MV-4-11 (cell line): ENCODE measurements at regions not wholly inside any gene's neighbourhood (a gene's known extent, or its start where the extent isn't known, plus 50 kb on each side); places are given as distances from the start of the nearest gene placed in this dataset.

ENCODE experiments used
- DNase-seq: peaks from one replicate; lab custom pipeline; 2025; lab: John Stamatoyannopoulos, UW

GRCh38 chr1:56442290-56442877 lies 137.0 kb downstream of the PLPP3 start:
- DNase-seq = no peak

DNA sequence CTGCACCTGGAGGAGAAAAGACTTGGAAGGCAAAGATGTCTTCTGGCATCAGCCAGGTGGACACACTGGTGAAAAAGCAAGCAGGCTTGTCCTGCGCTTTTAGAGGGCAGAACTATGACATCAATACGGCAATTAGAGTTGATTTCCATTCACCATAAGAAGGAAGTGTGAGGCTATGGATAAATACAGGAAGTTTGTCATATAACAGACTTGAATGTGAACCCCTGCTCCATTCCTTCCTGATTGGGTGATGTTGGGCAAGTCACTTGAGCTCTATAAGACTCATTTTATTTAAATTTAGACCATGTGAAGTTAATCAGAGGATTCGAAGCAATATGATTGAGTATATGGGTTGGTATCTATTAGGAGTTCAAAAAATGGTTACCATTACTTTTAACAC lies 137.8 kb downstream of the PLPP3 start:
- DNase-seq = peak; percentile 32

DNA sequence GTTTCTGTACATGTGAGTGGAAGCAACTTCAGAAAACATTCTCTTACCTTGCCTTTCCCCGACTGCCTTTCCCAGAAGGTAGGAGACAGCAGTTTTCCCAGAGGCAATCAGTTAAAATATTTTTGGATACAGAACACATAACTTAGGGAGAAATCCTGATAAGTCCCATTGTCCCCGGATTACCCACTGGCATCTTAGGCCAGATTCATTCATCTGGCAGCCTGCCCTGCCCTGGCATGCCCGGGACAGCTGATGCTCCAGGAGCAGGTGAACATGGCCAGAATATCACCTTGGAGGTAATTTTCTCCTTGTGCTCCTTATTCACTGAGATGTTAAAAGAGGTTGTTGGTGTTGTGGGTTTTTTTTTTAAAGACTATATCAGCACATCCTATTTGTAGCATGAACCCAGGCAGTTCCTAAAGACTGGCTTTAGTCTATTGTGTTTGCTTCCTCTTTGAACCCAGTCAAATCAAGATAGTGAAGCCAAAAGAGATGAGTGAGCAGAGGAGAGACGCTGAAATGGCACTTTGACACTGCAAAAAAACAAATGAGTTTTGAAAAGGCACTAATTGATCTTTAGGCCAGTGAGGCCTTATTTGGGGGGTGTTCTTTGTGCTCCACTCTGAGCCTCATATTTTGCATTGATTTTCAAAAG lies 139.6 kb downstream of the PLPP3 start:
- DNase-seq = no peak

DNA sequence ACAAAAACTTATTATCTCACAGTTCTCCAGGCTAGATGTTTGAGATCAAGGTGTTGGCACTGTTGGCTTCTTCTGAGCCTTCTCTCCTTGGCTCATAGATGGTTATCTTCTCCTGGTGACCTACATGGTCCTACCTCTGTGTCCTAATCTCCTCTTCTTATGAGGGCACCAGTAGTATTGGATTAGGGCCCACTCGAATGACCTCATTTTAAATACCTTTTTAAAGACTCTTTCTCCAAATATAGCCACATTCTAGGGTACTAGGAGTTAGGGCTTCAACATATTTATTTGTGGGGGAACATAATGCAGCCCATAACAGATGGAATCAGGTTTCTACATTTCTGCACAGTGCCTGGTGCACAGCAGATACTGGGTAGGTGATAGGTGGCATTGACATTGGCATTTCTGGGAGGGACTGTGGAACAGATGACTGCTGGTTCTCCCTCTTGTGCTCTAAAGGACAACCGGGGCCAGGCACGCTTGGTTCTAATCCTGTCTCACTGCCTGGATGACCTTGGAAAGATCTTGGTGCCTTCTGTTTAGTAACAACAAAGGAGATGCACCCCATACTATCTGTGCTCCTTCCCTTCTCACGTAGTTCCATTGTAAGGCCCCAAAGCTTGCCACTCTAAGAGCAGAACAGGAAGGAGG lies 140.3 kb downstream of the PLPP3 start:
- DNase-seq = no peak

- DNase-seq = no peak
Observed at GRCh38 chr1:56437959-56438358, 141.4 kb downstream of the PLPP3 start.

GRCh38 chr1:56436912-56437417 lies 142.4 kb downstream of the PLPP3 start:
- DNase-seq = no peak

DNA sequence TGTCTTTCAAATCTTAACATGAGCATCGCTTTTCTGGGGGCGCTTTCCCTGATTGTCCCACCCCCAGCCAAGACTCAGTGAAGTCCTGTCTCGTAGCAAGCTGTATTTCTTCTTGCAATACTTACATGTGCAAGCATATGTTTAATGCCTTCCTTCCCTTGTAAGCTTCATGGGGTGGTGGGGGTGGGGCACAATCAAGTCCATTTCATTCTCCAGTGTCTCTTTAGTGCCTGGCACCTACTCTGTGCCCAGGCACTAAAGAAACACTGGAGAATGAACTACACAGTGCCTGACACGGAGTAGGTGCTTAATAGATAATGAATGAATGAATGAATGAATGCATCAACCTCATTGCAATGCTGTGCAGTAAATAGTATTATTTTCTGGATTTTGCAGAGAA lies 143.1 kb downstream of the PLPP3 start:
- DNase-seq = no peak

DNA sequence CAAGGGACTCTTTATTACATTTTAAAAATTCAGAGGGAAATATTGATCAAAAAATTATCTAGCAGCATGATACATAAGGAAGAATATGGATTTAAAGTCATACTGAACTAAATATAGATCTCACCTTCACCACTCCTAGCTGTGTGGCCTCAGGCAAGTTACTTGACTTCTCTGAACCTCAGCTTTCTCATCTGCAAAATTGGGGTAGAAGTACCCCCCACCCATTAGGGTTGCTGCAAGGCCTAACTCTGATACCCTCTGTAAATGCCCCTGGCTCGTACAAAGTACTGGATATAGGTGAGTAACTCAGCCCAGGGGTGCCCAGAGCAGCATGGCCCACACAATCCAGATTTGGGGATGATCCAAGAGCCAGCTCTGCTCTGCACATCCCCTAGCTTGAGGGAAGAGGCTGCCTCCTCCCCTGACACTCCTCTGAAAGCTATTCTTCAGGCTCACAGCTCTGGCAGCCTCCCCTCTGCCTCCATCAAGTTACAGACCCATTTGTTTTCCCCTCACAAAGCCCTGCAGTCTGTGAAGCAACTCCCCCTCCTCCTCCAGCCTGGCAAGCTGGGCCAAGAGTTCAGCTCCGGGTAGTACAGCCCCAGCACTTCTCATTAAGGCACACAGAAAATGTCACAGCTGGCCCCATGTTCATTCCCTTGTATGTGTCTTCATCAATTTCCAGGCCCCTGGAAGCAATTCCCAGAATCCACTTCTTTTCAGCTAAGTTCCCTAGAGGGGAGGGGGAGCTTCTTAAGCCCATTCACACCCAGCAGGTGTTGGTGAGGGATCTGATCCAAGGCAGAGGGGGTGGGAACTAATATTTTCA lies 143.7 kb downstream of the PLPP3 start:
- DNase-seq = no peak

DNA sequence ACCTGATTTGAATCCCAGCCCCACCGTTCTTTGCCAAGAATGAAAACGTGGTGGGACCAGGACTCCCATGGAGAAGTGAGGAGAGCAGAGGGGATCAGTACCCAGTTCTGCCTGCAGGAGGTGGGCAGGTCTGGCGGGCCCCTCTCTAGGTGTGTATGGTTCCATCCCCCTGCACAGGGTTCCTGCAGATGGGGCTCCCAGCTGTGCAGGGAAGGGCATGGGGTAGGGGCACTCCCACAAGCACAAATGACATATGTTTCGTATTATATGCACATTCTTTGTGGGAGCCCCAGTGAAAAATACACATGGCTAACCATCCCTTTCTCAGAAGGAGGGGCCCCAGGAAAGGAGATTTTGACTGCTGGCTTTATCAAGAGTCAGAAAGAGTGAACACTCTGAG lies 144.6 kb downstream of the PLPP3 start:
- no peak for DNase-seq

GRCh38 chr1:56434025-56434424 lies 145.3 kb downstream of the PLPP3 start:
- no peak for DNase-seq

- DNase-seq = no peak
Observed at GRCh38 chr1:56433056-56433577, 146.2 kb downstream of the PLPP3 start.

DNA sequence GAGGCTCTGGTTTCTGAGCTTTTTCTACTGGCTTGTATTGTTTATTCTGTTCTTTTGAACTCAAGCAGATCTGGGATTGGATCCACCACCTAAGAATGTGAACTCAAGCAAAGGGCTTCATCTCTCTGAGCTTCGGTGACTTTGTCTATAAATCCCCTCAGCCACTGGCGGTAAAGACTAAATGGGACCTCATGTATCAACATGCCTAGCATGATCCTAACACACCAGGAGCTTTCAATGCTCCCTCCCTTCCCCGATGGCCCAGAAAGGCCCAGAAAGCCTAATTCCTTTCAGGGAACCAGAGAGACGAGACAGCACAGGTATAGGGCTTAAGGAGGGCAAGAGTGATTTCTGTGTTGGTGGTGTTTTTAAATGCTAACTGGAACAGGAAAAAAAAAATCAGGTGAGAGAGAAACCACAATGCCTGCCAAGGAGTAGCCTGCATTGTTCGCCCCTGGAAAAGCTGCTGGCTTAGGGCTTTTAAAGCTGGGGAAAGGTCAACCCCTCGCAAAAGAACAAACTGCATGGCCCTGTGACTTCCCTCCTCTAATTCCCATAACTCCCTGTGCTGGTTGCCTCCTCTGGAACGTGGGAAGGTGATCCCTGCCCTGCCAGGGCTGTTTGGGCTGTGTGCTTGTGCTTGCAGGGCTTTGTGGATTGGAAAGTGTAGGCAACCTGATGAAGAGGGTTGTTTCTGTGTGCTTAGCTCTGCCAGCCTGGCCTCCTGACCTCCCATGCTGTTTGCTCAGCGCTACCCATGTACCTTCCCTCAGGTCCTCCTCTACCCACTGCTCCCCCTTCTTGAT lies 147.0 kb downstream of the PLPP3 start:
- no peak for DNase-seq

DNA sequence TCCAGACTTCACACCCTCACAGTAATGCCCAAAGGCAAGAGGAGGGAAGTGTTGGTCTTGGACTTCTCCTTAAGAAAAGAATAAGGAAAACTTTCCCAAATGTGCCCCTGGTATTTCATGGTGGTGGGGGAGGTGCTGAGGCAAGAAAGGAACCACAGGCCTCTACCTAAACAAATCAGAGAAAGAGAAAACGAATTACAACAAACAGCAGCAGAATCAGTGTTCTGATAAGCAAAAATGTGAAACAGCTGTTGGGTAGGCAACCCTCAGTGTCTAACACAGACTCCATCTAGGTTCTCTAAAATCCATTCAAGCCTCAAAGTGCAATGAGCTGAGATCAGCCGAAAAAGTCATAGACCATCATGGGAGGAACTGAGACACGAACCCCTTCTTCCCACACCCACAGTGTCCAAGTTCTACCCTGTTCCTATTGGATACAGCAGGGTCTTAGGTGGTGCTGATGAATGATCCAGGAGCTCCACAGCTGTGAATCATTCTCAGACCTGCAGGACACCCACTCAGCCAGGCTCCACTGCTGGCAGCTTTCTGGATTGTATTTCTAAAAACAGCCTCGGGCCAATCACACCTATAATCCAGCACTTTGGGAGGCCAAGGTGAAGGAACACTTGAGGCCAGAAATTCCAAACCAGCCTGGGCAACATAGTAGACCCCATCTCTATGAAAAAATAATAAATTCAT lies 149.1 kb downstream of the PLPP3 start:
- DNase-seq = no peak

DNA sequence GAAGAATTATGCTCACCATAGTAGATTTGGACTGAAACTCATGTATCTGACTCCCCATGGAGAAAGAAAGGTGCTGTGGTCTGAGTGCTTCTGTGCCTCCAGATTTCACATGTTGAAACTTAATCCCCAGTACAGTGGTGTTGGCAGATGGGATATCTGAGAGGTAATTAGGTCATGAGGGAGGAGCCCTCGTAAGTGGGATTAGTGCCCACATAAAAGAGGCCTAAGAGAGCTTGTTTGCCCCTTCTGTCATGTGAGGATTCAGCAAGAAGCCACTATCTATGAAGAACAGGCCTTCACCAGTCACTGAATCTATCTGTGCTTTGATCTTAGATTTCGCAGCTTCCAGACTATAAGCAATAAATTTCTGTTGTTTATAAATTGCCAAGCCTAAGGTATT lies 150.1 kb downstream of the PLPP3 start:
- no peak for DNase-seq

GRCh38 chr1:56426587-56427381 lies 152.6 kb downstream of the PLPP3 start:
- no peak for DNase-seq

DNA sequence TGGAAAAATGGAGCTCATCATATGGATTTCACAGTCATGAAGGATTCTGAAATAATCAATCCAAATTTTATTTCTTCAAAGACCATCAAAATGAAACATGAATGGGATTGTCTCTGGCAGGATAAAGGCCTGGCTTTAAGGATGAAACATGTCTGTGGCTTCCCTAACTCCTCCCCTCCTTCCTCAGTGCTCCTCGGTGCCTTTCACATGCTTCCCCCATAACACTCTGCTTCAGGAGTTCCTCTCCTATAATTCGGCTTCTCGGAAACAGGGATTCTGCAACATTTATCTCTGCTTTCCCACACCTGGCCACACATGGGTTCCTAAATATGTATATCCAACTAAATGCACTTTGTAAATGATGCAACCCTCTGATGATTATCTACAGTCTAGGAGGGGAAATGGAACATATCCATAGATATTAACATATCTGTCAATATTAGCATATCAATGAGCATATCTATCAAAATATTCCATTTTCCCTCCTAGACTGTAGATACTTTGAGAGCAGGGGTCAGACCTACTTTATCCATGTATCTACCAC lies 153.8 kb downstream of the PLPP3 start:
- no peak for DNase-seq

GRCh38 chr1:56424744-56425493 lies 154.4 kb downstream of the PLPP3 start:
- DNase-seq = peak; percentile 98

- no peak for DNase-seq
Observed at GRCh38 chr1:56423716-56424115, 155.6 kb downstream of the PLPP3 start.

GRCh38 chr1:56418151-56418631 lies 161.2 kb downstream of the PLPP3 start:
- no peak for DNase-seq
